SK-N-SH (cell line): ENCODE measurements at regions not wholly inside any gene's neighbourhood (a gene's known extent, or its start where the extent isn't known, plus 50 kb on each side); places are given as distances from the start of the nearest gene placed in this dataset.

ENCODE experiments used
- CTCF ChIP-seq: fragments of 200-600 bp; sonication (generic); IDR thresholded peaks from 2 replicates; pipeline ENCODE4 v1.6.1; 2017; ENCODE audit warnings: antibody characterized with exemption, mild to moderate bottlenecking, moderate library complexity
- GABPA ChIP-seq: IDR thresholded peaks from 2 replicates; pipeline ENCODE4 v1.4.0; 2012; ENCODE audit warnings: low read depth, mild to moderate bottlenecking
- JUND ChIP-seq: IDR thresholded peaks from 2 replicates; pipeline ENCODE4 v1.4.0; 2012
- MAX ChIP-seq: IDR thresholded peaks from 2 replicates; pipeline ENCODE4 v1.4.0; 2012; ENCODE audit warnings: low read depth
- REST ChIP-seq: IDR thresholded peaks from 2 replicates; pipeline ENCODE4 v1.6.1; 2012; ENCODE audit warnings: mild to moderate bottlenecking, low read depth, low read length, moderate library complexity
- SIN3A ChIP-seq: IDR thresholded peaks from 2 replicates; pipeline ENCODE4 v1.6.1; 2012; ENCODE audit warnings: low read depth, mild to moderate bottlenecking, low read length, moderate library complexity, borderline replicate concordance
- SMC3 ChIP-seq: IDR thresholded peaks from 2 replicates; pipeline ENCODE4 v1.6.1; 2012; ENCODE audit warnings: low read depth, low read length, improper control_type of control experiment
- USF1 ChIP-seq: IDR thresholded peaks from 2 replicates; pipeline ENCODE4 v1.4.0; 2012; ENCODE audit warnings: low read depth, borderline replicate concordance
- USF2 ChIP-seq: fragments of 150-350 bp; IDR thresholded peaks from 2 replicates; pipeline ENCODE4 v1.6.1; 2017; ENCODE audit warnings: antibody characterized with exemption, low read length, low read depth, borderline replicate concordance
- ZBTB33 ChIP-seq: IDR thresholded peaks from 2 replicates; pipeline ENCODE4 v1.4.0; 2012; ENCODE audit warnings: low read depth, borderline replicate concordance

GRCh38 chr16:64065523-64065922, 1056.3 kb downstream of the CDH11 start:
- TF ChIP-seq SIN3A: no peak
- no peak for TF ChIP-seq CTCF
- TF ChIP-seq REST: no peak
- TF ChIP-seq USF1: no peak
- no peak for TF ChIP-seq MAX
- TF ChIP-seq USF2: no peak
- TF ChIP-seq SMC3: no peak
- no peak for TF ChIP-seq GABPA
- no peak for TF ChIP-seq JUND
- TF ChIP-seq ZBTB33: no peak
